ENCODE measurements at regions not wholly inside any gene's neighbourhood (a gene's known extent, or its start where the extent isn't known, plus 50 kb on each side); places are given as distances from the start of the nearest gene placed in this dataset.

DNA sequence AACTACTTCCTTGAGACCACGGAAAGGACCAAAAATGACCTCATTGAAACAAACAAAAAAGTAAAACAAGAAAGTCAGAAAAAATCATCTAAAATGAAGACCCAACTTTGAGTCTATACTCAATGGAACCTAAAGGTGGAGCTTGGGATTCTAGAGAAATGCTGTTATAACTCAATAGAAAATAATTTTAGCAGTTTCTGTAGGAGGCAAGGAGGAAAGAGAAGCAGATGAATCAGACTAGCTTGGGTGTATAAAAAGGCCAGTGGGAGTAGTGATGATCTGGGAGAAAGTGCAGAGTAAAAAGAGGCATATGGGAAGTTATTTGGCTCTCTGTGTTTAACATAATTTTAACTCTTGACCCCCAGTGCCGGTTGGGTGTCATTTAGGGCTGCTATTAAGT lies 94.4 kb downstream of the TMCO5A start:
- TF ChIP-seq CTCF (IDR thresholded peaks at IDR 0.05), result no peak
- TF ChIP-seq POLR2A (IDR thresholded peaks at IDR 0.05), result no peak
- TF ChIP-seq POLR2AphosphoS5 (IDR thresholded peaks at IDR 0.05), result no peak
- no peak for TF ChIP-seq EP300 (IDR thresholded peaks at IDR 0.05)

Data from suprapubic skin (tissue), 4 donors.